ENCODE measurements at regions not wholly inside any gene's neighbourhood (a gene's known extent, or its start where the extent isn't known, plus 50 kb on each side); places are given as distances from the start of the nearest gene placed in this dataset.

- TF ChIP-seq EZH2 (IDR thresholded peaks at IDR 0.05) (no peak), POLR2AphosphoS5 (IDR thresholded peaks at IDR 0.05; ENCODE audit: borderline replicate concordance, low read depth, low read length) (no peak), FOXP2 (optimal IDR thresholded peaks at IDR 0.05; ENCODE audit: control extremely low read depth, extremely low read length, insufficient read depth) (no peak)
Measured at GRCh38 chr5:166285361-166285760, 2006.1 kb upstream of the WWC1 start.
